HG03457 (cell line): ENCODE measurements at regions not wholly inside any gene's neighbourhood (a gene's known extent, or its start where the extent isn't known, plus 50 kb on each side); places are given as distances from the start of the nearest gene placed in this dataset.
"Not testable (repeated sequence)": the region's sequence is repeated elsewhere in the genome, so short reads cannot be mapped to it uniquely, and the experiment has no call there.

Experiments used
- ATAC-seq: cut with Tn5 transposase; IDR thresholded peaks from one replicate; pipeline ENCODE4 v1.9.1; 2021; ENCODE audit warnings: moderate number of reproducible peaks; ENCODE audit not compliant: unreplicated experiment

DNA sequence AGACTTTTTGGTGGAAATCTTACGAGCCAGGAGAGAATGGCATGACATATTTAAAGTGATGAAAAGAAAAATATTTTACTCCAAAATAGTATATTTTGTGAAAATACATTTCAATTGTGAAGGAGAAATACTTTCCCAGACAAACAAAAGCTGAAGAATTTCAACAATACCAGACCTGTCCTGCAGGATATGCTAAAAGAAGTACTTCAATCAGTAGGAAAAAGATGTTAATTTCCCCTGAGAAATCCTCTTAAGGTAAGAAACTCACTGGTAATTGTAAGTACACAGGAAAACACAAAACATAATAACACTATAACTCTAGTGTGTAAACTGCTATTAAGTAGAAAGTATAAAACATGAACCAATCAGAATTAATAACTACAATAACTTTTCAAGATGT, 341.8 kb upstream of the GJE1 start:
- ATAC-seq = no peak

DNA sequence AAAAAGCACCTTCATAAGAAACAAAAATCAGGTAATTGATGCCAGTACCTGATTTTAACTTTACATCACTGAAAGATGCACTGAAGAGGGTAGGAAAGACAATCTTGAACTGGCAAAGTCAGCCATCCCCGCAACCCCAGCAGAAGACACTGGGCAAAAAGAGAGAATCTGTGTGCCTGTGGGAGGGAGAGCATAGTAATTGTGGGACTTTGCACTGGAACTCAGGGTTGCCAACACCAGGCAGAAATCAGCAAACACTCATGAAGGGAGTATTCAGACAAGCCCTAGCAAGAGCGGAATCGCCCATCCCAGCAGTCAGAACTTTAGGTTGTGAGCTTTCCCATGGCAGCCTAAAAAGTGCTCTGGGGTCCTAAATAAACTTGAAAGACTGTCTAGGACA, 344.6 kb upstream of the GJE1 start:
- no peak for ATAC-seq

DNA sequence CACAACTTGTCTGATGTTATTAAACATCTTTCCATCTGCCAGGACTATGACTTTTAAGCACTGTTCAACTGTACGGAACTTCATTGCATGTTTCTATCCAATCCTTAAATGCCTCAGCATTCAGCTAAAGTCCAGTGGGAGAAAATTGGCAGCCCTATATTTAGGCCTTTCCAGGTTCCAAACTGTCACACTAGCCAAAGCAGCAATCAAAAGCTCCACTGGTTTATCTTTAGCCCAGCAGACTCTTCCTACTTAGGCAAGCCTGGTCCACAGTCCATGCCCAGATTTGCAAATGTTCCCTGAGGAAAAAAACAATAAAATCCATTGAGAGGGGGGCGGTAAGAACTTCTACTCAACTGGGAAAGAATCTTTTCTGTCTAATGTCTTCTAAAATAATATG, 349.1 kb upstream of the GJE1 start:
- no peak for ATAC-seq

DNA sequence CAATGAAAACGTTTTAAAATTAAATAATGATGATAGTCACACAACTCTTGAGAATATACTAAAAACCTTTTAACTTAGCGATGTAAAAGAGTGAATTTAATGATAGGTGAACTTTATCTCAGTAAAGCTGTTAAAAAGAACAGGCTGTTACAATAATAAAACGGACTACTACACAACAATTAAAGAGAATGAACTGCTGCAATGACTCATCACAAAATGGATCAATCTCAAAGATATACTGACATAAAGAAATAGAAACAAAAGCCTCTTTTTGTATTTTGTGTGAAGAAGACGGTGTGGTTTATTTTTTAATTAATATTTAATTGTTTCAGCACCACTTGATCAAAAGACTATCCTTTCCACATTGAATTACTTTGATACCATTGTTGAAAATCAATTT, 352.4 kb upstream of the GJE1 start:
- ATAC-seq = no peak

DNA sequence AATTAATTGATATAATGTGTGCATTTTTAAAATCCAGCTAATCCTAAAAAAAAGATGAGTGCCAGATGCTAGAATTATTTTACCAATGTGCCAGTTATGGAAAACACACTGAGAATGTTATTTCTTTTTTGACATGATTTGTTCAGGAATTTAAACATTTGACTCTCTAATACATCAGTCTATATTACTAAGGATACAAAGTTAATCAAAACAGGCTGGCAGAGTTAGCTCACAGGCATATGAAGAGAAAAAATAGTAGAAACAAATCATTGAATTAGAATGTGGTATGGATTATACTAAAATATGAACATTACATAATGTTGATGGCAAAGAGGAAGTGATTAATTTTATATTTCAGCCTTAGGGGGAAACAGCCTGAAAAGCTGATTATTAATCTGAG, 368.3 kb upstream of the GJE1 start:
- ATAC-seq = no peak

DNA sequence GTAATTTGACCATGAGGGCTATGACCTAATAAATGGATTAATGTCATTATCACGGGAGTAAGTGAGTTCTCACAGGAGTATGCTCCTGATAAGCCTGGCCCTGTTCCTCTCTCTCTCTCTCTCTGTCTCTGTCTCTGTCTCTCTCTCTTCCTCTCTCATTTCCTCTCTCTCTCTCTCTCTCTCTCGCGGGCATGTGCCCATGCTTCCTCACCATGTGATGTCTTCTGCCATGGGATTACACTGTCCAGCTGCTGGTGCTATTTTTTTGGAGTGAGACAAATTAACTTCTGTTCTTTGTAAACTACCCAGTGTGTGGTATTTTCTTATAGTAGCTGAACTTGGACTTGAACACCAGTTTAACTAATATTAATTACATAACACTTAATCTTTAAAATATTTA, 374.3 kb upstream of the GJE1 start:
- no peak for ATAC-seq

DNA sequence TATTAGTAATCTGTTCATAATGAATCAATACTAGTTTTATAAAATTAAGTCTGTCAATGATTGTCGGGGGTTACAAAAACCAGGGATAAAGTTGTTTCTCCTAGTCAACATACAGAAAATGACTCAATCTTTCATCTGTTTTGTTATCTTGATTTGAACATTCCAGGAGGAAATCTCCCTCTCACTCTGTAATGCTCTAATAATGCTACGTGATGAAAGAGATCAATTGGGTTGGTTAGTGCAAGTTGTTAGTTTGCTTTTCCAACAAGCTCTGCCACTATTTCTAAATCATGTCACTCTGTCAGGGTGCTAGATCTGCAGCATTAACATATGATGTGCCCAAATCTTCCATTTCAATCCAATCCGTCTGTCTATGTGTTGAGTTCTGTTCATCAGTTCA, 379.5 kb upstream of the GJE1 start:
- ATAC-seq = no peak

DNA sequence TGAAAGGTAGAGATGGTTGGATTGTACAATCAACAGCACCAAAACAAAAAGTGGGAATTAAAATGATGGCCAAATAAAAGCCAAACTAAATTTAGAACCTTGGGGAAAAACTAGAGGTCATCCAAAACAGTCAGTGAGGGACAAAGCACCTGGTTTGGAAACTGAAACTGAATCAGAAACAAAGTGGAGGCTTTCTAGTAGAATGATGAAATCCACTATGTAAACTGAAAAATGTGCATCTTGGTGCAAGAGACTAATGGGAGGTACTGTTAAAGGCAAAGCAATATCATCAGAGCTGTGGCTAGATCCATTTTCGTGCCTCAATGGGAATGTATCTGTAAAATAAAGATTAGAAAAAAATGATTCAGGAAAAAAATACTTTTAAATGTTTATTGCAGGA, 380.0 kb upstream of the GJE1 start:
- ATAC-seq = no peak

DNA sequence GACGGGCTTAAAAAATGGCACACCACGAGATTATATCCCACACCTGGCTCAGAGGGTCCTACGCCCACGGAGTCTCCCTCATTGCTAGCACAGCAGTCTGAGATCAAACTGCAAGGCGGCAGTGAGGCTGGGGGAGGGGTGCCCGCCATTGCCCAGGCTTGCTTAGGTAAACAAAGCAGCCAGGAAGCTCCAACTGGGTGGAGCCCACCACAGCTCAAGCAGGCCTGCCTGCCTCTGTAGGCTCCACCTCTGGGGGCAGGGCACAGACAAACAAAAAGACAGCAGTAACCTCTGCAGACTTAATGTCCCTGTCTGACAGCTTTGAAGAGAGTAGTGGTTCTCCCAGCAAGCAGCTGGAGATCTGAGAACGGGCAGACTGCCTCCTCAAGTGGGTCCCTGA, 386.4 kb upstream of the GJE1 start:
- not testable (repeated sequence) for ATAC-seq

DNA sequence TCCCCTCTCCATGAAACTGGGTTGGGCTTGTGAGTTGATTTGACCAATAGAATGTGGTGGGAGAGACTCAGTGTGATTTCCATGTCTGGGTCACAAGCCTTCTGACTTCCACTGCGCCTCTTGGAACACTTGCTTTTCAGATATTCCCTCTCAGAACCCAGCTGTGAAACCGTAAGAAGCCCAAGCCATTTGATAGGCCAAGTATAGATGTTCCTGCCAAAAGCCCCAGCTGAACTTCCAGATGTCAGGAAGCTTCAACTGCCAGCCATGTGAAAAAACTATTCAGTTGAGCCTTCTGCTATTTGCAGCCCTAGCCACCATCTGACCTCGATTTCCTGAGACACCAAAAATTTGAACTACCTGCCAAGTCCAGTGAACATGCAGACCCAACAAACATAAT, 387.8 kb upstream of the GJE1 start:
- no peak for ATAC-seq

DNA sequence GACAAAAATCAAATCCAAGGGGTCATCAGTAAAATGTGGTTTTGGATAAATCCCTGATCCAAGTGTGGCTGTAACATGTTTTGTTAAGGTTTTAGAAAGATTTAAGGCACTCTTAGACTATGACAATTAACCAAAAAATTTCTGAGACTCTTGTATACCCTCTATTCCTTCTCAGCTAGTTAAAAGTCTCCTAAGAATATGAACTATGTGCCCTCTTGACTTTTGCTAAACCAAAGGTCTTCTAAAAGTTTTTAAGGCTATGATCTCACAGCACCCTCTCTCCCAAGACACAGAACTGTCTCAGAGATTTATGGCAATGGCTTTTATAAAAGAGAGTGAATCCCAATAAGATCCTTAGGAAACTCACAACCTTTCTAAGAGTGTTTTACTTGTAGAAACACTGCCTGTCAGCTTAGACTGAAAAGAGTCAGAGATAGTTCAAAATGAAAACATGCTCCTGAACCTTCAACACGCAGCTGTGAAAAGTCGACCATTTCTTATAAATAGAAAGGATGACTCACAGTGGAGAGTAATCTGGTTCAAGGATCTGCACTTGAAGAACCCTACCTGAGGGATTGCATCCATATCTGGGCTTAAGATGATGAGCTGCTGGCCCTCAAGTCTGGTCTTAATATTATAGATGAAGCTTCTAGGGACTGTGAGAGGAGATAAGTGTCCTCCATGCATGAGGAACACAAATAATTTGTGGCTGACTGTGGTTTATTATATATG, 388.4 kb upstream of the GJE1 start:
- ATAC-seq = no peak

DNA sequence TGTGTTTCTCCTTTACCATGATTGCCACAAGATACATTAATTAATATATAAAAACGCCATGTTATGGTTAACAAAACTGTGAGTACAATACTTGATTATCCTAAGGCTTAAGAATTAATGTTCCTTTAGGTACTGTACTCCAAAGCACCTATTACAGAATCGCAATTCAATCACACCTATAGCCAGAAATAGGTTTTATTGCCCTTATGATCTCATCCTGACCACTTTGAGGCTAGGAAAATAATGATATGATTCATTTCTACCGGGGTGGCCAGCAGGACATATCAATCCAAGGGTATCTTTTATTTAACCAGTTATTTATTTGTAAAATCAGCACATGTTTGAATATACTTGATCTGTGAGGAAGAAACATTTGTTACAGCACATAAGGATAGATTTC, 396.6 kb upstream of the GJE1 start:
- no peak for ATAC-seq

DNA sequence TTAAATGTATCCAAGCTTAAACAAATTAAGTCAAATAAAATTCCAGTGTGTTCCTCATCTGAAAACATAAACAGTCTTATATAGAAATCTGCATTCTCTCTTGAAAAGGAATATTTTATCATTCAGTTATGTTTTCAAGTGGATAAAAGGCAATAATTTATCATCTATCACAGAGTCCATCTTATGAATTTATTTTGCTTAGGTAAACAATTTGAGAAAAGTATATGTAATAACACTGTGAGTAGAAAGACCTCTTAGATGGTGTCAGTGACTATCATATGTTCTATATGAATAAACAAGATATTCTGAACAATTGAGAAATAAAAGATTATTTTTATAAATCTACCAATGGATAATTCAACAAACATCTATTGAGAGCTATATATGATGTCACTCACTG, 397.6 kb upstream of the GJE1 start:
- no peak for ATAC-seq

DNA sequence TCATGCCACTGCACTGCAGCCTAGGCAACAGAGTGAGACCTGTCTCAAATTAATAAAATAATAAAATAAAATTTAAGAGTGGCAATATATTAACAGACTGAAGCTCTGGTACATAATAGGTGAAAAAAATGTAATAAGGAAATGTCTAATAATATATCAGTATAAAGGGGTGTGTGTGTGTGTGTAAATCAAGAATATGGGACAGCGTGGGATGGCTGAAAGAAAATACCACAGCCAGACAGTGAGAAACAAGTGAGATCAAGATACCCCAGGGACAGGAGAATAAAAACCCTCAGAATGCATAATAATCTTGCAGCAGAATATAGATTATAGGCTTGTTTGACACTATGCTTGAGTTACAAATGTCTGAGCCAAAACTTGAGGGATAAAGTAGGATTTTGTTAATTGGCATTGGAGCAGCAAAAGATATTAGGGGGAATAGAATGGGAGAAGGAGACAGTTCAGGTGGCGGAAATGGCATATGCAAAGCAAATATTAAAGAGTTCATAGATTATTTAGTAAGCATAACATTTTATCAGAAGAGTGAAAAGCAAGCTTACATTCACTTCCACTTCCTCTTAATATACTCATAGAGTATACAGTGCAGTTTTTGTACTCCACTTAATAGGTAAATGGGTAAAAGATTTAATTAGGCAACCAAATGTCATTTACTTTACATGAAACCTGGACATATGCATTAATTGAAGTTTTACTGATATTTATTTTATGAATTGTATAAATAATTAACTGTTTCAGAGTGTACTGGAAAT, 398.5 kb upstream of the GJE1 start:
- no peak for ATAC-seq

DNA sequence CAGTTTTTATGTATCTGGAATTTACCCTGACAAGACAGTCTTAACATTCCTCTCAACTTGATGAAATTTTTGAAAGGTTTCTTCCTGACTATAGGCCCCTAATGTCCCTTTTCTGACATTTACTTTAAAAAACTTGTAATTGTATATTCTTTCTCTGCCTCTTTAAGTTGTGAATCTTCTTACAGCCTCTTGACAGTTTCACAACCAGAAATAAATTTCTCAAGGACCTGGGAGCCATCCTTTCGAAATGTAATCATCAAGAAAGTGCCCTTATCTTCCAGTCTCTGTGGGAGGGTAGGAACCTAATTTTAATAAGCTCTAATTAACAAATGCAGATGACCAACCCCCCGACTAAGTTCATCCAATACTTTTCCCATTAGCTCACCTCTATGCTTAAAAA, 403.6 kb upstream of the GJE1 start:
- no peak for ATAC-seq

DNA sequence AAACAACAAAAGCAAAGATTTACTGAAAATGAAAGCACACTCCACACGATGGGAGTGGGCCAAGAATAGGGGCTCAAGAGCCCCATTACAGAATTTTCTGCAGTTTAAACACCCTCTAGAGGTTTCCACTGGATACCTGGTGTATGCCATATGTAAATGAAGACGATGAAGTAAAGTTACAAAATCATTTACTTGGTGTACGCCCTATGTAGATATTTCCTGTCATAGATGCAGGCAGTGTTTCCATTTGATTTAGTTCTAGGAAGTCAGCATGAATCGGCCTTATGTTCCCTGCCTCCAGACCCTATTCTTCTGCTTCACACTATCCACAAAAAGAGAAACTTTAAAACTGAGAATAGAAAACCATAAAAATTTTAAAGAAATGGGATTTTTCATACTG, 404.4 kb upstream of the GJE1 start:
- no peak for ATAC-seq

DNA sequence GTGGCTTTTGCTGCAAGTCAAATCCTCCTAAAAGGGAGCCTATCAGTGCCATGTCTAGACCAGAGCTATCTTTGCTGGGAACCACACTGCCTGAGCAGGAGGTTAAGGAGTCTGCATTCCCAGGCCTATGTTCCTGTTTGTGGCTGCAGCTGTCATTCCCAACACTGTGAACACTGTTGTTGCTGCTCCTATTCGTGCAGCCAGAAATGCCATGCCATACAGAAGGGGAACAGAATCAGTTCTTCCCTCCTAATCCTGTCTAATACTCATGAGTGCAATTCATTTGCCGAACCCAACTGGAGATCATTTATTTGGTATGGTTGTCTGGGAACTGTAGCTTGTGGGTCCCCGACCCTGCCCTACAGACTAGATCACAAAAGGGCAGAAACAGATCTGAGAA, 406.5 kb upstream of the GJE1 start:
- ATAC-seq = no peak

DNA sequence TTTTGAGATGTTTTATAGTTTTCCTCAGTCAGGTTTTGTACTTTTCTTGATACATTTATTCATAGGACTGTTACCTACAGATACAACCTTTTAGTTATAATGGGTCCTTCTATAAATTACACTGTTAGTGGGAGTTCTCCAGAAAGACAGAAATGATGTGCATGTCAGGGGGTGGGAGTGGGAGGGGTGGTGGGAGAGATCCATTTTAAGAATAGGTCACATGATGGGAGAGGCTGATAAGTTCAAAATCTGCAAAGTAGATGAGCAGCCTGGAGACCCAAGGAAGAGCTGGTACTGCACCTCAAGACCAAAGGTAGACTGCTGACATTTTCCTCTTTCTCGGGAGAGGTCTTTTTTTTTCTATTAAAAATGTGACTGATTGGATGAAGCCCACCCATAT, 408.0 kb upstream of the GJE1 start:
- no peak for ATAC-seq

DNA sequence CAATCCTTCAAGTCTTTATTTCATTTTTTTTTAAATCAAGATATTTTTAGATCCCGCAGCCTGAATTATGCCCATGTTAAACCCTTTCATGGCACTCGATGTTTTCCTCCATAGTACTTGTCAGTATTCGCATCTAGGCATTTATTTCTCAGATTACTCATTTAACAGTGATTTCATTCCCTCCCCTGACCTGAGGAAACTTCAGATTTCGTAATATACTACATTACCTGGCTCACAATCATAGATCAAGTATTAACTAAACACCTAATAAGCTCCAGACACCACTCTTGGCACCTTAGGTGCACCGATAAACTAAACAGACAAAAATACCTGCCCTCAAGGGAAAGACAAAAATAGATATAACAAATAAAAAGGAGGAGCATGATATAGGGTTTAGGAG, 413.2 kb upstream of the GJE1 start:
- ATAC-seq = no peak

DNA sequence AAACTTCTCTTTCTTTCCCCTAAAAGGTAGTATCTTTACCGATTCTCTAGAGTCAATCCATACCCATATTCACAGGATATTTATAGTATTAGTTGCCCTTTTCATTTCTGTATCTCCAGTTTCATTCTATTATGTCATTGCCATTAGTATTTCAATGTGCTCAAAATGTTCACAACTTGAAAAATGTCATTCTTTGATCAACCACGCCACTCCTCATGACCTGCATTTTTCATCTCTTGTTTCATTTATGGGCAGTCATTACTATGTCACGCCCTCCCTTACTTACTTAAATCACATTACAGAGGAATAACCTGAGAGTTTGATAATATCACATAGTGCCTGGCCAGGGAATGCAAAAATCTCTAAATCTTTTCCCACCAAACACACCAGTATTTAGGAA, 427.3 kb upstream of the GJE1 start:
- no peak for ATAC-seq

DNA sequence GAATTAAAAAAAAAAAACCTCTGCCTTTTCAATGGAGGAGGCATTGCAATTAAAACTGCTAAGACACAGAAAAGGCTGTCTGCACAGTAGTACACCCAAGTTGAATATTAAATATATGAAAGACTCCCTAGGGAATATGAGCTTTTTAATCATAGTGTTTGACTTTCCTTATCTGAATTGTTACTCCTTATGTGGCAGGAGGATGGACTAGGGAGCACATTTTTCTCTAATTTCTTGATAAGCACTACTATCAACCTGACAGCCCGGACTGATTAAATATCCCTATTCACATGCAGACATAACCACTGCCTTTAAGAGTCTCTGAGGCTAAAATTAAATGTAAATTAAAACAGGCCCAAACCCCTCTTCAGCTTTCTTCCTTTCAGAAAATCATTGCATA, 428.6 kb upstream of the GJE1 start:
- ATAC-seq = no peak

DNA sequence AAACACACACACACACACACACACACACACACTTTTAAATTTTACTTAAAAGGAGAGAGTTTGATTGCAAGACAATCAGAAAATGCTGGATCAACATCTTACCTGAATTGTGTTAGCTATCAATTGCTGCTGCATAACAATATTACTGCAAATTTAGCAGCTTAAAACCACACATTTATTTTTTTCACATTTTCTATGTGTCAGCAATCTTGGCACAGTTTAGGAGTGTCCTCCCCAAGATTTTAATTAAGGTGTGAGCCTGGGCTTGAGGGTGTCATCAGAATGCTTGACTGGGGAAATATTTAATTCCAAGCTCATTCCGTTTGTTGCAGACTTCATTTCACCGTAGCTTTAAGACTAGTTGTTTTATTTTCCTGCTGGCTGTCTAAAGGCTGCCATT, 431.0 kb upstream of the GJE1 start:
- ATAC-seq = no peak

DNA sequence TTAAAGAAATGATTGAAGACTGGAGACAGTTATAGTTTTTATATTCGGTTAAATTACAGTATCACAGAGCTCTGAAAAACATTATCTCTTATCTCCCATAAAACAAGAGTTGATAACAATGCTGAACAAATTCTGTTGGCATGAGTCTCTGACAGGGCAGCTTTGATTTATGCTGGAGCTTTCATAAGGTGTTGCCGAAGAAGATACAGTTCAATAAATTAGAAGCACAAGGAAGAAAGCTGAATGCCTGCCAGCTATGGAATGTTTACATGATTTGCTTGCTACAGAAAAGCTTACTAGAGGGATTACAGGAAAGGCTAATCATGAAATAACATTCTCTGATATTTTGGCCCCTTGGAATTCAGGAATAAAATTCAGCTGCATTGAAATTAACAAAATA, 431.9 kb upstream of the GJE1 start:
- ATAC-seq = no peak
